T-cell (primary cell): ENCODE measurements at regions not wholly inside any gene's neighbourhood (a gene's known extent, or its start where the extent isn't known, plus 50 kb on each side); places are given as distances from the start of the nearest gene placed in this dataset.
A peak's percentile ranks its signal among the peaks of the same experiment; 100 is the strongest.

ENCODE experiments used
- ATAC-seq, 4 experiments: fragments of 200-7000 bp in 3 of 4; fragments of 150-1000 bp in 1 of 4; cut with Tn5 transposase; replicated peaks in 1 of 4; 1 replicate in 3 of 4; 2 replicates in 1 of 4; pipeline ENCODE4 v1.10.0; 2021; ENCODE audit warnings: moderate library complexity in 3 of 4, mild to moderate bottlenecking in 2 of 4, moderate number of reproducible peaks in 1 of 4
- CTCF ChIA-PET, 2 donors: fragments of 300-600 bp; sonication (Branson Sonifier 250); formaldehyde crosslinking; loops; one replicate each; lab custom pipeline; 2022; ENCODE audit warnings: antibody characterized with exemption in 2 of 2; lab: Charles Lee
- POLR2A ChIA-PET, 2 donors: fragments of 300-600 bp; sonication (Branson Sonifier 250); formaldehyde crosslinking; loops; one replicate each; lab custom pipeline; 2022; ENCODE audit warnings: antibody characterized with exemption in 2 of 2; lab: Charles Lee
- DNase-seq, 35 experiments: peaks; one replicate each; pipeline versions ENCODE4 v3.0.0 to v3.0.0-alpha.2; 2013 to 2023
- H3K27ac ChIP-seq: one replicate; pipeline ENCODE4 v1.5.1; 2013; ENCODE audit warnings: low read length
- H3K27me3 ChIP-seq, 2 experiments: replicated peaks in 1 of 2; 1 replicate in 1 of 2; 2 replicates in 1 of 2; pipeline versions ENCODE4 v1.6.1 to v1.7.0; 2013; ENCODE audit warnings: low read length in 1 of 2, mixed read lengths in 1 of 2; ENCODE audit not compliant: control insufficient read depth in 2 of 2, insufficient read depth in 2 of 2; ENCODE audit errors: extremely low read depth in 1 of 2
- H3K36me3 ChIP-seq, 2 donors: 1 replicate in 1 of 2; 2 replicates in 1 of 2; pipeline versions ENCODE4 v1.6.1 to v1.7.0; 2013; ENCODE audit warnings: low read length in 1 of 2; ENCODE audit not compliant: control insufficient read depth in 2 of 2, insufficient read depth in 1 of 2; ENCODE audit errors: extremely low read depth in 1 of 2
- H3K4me1 ChIP-seq, 2 experiments: 1 replicate in 1 of 2; 2 replicates in 1 of 2; pipeline versions ENCODE4 v1.6.1 to v1.7.0; 2013; ENCODE audit warnings: low read length in 2 of 2, mixed read lengths in 1 of 2; ENCODE audit not compliant: insufficient read depth in 2 of 2, control insufficient read depth in 1 of 2; ENCODE audit errors: extremely low read depth in 1 of 2
- H3K4me3 ChIP-seq, 2 donors: 1 replicate in 1 of 2; 2 replicates in 1 of 2; pipeline versions ENCODE4 v1.5.1 to v1.7.0; 2013; ENCODE audit warnings: mild to moderate bottlenecking in 2 of 2, low read length in 1 of 2, moderate library complexity in 1 of 2; ENCODE audit not compliant: control insufficient read depth in 1 of 2; ENCODE audit errors: extremely low read depth in 1 of 2
- H3K9me3 ChIP-seq: 2 replicates; pipeline ENCODE4 v1.7.0; 2013
- H3K27ac Mint-ChIP-seq, 2 donors: one replicate each; pipeline ENCODE4 v1.8.0; 2020 to 2021; ENCODE audit warnings: mild to moderate bottlenecking in 2 of 2, mixed read lengths in 2 of 2
- H3K27me3 Mint-ChIP-seq, 2 donors: one replicate each; pipeline ENCODE4 v1.8.0; 2021 to 2022; ENCODE audit warnings: mixed read lengths in 2 of 2
- H3K36me3 Mint-ChIP-seq: one replicate; pipeline ENCODE4 v1.8.0; 2021; ENCODE audit warnings: mixed read lengths
- H3K4me1 Mint-ChIP-seq, 3 donors: one replicate each; pipeline ENCODE4 v1.8.0; 2020 to 2022; ENCODE audit warnings: mixed read lengths in 3 of 3, mild to moderate bottlenecking in 1 of 3
- H3K4me3 Mint-ChIP-seq, 3 donors: one replicate each; pipeline ENCODE4 v1.8.0; 2020 to 2022; ENCODE audit warnings: mild to moderate bottlenecking in 3 of 3, mixed read lengths in 3 of 3, moderate library complexity in 3 of 3
- H3K9me3 Mint-ChIP-seq, 3 donors: one replicate each; pipeline ENCODE4 v1.8.0; 2020 to 2022; ENCODE audit warnings: mixed read lengths in 3 of 3
- WGBS: methylation state at CpG from one replicate; pipeline ENCODE4 v1.1.5; 2013; ENCODE audit warnings: missing lambda C conversion rate; ENCODE audit not compliant: insufficient coverage; 5-methylcytosine and 5-hydroxymethylcytosine counted together

- Histone ChIP-seq H3K9me3 (no peaks in the 10 kb centered on the region), H3K27me3 (no peaks in the 10 kb centered on the region), H3K36me3 (no peaks in the 10 kb centered on the region), H3K27ac (no peak overlapping the region), H3K4me1 (no peaks in the 10 kb centered on the region), H3K4me3 (no peak overlapping the region)
- ChIA-PET CTCF (interaction anchor here in 1 of 2 donors (0.5 kb wide), 1 partner anchor 763 kb away, joined by 4 read pairs; no protein-coding TSS in a partner anchor), POLR2A (no interaction called here)
- H3K27me3 Mint-ChIP-seq, result peaks cover 3 to 18% of the 10 kb centered on the region in 2 donors
- peaks cover 9 to 14% (median 11%) of the 10 kb centered on the region in 3 donors for H3K4me1 Mint-ChIP-seq
- H3K36me3 Mint-ChIP-seq, result no peaks in the 10 kb centered on the region
- 80% methylated on average over 2 of the region's 7 CpGs for WGBS
- H3K4me3 Mint-ChIP-seq, result no peak overlapping the region
- ATAC-seq, result no peak
- H3K27ac Mint-ChIP-seq, result no peak overlapping the region
- no peak for DNase-seq
- no peaks in the 10 kb centered on the region for H3K9me3 Mint-ChIP-seq
These were observed 234.5 kb upstream of the SSTR1 start for GRCh38 chr14:37972941-37973887.

GRCh38 chr14:37974421-37974820 is 233.3 kb upstream of the SSTR1 start:
- ChIA-PET CTCF (no interaction called here), POLR2A (no interaction called here)
- Mint-ChIP-seq H3K36me3 (no peaks in the 10 kb centered on the region), H3K4me1 (peaks cover 6 to 10% (median 8%) of the 10 kb centered on the region in 3 donors), H3K9me3 (no peaks in the 10 kb centered on the region), H3K27ac (no peak overlapping the region), H3K4me3 (no peak overlapping the region), H3K27me3 (peaks cover 3 to 14% of the 10 kb centered on the region in 2 donors)
- Histone ChIP-seq H3K27me3 (no peaks in the 10 kb centered on the region), H3K9me3 (no peaks in the 10 kb centered on the region), H3K27ac (no peak overlapping the region), H3K36me3 (no peaks in the 10 kb centered on the region), H3K4me1 (no peaks in the 10 kb centered on the region), H3K4me3 (no peak overlapping the region)
- WGBS, result no CpG with 5 or more reads among the region's 1 CpG
- ATAC-seq (no peak), DNase-seq (no peak)

- CTCF ChIA-PET, result no interaction called here
These were observed 230.2 kb upstream of the SSTR1 start for GRCh38 chr14:37977481-37977880.

GRCh38 chr14:37985826-37986470 is 221.8 kb upstream of the SSTR1 start:
- Mint-ChIP-seq H3K4me3 (no peak overlapping the region), H3K27ac (no peak overlapping the region), H3K36me3 (no peaks in the 10 kb centered on the region), H3K4me1 (peaks cover 0 to 7% (median 5%) of the 10 kb centered on the region in 3 donors), H3K27me3 (no peaks in the 10 kb centered on the region), H3K9me3 (peaks cover 0 to 12% (median 5%) of the 10 kb centered on the region in 3 donors)
- Histone ChIP-seq H3K9me3 (no peaks in the 10 kb centered on the region), H3K27me3 (no peaks in the 10 kb centered on the region), H3K27ac (no peak overlapping the region), H3K36me3 (no peaks in the 10 kb centered on the region), H3K4me3 (no peak overlapping the region), H3K4me1 (no peaks in the 10 kb centered on the region)
- ChIA-PET CTCF (interaction anchor here (0.5 to 1.3 kb wide), 6 partner anchors 10 to 1430 kb away, joined by 3 to 7 read pairs (median 4); no protein-coding TSS in a partner anchor), POLR2A (no interaction called here)
- DNase-seq (peak in 33 of 35 experiments; percentile 4 to 76 (median 37)), ATAC-seq (peak in 2 of 4 experiments; percentile 44 to 61)
- WGBS, result 86% methylated on average over 1 of the region's 2 CpGs

More at GRCh38 chr14:37977481-37977880, 230.2 kb upstream of the SSTR1 start:
- POLR2A ChIA-PET, result no interaction called here
- Histone ChIP-seq H3K4me1 (no peaks in the 10 kb centered on the region), H3K27ac (no peak overlapping the region), H3K4me3 (no peak overlapping the region), H3K36me3 (no peaks in the 10 kb centered on the region), H3K9me3 (no peaks in the 10 kb centered on the region), H3K27me3 (no peaks in the 10 kb centered on the region)
- no peak overlapping the region for H3K27ac Mint-ChIP-seq
- ATAC-seq (no peak), DNase-seq (no peak)
- no peak overlapping the region for H3K4me3 Mint-ChIP-seq
- H3K4me1 Mint-ChIP-seq, result no peaks in the 10 kb centered on the region
- peaks cover 3 to 10% of the 10 kb centered on the region in 2 donors for H3K27me3 Mint-ChIP-seq
- H3K9me3 Mint-ChIP-seq, result peaks cover 3 to 14% (median 10%) of the 10 kb centered on the region in 3 donors
- H3K36me3 Mint-ChIP-seq, result no peaks in the 10 kb centered on the region

- H3K4me1 Mint-ChIP-seq, result peaks cover 0 to 8% (median 6%) of the 10 kb centered on the region in 3 donors
- Histone ChIP-seq H3K27ac (no peak overlapping the region), H3K9me3 (no peaks in the 10 kb centered on the region), H3K4me1 (no peaks in the 10 kb centered on the region), H3K36me3 (no peaks in the 10 kb centered on the region), H3K4me3 (no peak overlapping the region), H3K27me3 (no peaks in the 10 kb centered on the region)
- no peaks in the 10 kb centered on the region for H3K27me3 Mint-ChIP-seq
- ChIA-PET POLR2A (no interaction called here), CTCF (interaction anchor here (0.6 to 1.4 kb wide), 2 partner anchors 17 to 210 kb away, joined by 3 to 4 read pairs; no protein-coding TSS in a partner anchor)
- ATAC-seq (no peak), DNase-seq (no peak)
- no peak overlapping the region for H3K27ac Mint-ChIP-seq
- H3K36me3 Mint-ChIP-seq, result no peaks in the 10 kb centered on the region
- H3K4me3 Mint-ChIP-seq, result no peak overlapping the region
- H3K9me3 Mint-ChIP-seq, result no peaks in the 10 kb centered on the region
- whole genome bisulfite sequencing, result no CpG with 5 or more reads among the region's 3 CpGs
These were observed 219.2 kb upstream of the SSTR1 start for GRCh38 chr14:37988472-37988871.

- no peak overlapping the region for H3K27ac Mint-ChIP-seq
- POLR2A ChIA-PET, result no interaction called here
- no peak overlapping the region for H3K27ac ChIP-seq
- H3K27me3 ChIP-seq, result no peaks in the 10 kb centered on the region
- H3K27me3 Mint-ChIP-seq, result no peaks in the 10 kb centered on the region
- CTCF ChIA-PET, result no interaction called here
- no peaks in the 10 kb centered on the region for H3K9me3 ChIP-seq
- DNase-seq (no peak), ATAC-seq (no peak)
- no CpG with 5 or more reads among the region's 1 CpG for WGBS
- peaks cover 0 to 5% (median 5%) of the 10 kb centered on the region in 3 donors for H3K4me1 Mint-ChIP-seq
- no peaks in the 10 kb centered on the region for H3K4me1 ChIP-seq
- no peaks in the 10 kb centered on the region for H3K36me3 ChIP-seq
- no peak overlapping the region for H3K4me3 Mint-ChIP-seq
- H3K9me3 Mint-ChIP-seq, result no peaks in the 10 kb centered on the region
- no peak overlapping the region for H3K4me3 ChIP-seq
- no peaks in the 10 kb centered on the region for H3K36me3 Mint-ChIP-seq
These were observed 216.7 kb upstream of the SSTR1 start for GRCh38 chr14:37991027-37991426.
